Ovary (tissue), 3 donors: ENCODE measurements at regions not wholly inside any gene's neighbourhood (a gene's known extent, or its start where the extent isn't known, plus 50 kb on each side); places are given as distances from the start of the nearest gene placed in this dataset.

Experiments used
- POLR2A ChIP-seq: fragments of 450-650 bp; IDR thresholded peaks from one replicate; pipeline ENCODE4 v1.6.1; 2017; ENCODE audit warnings: antibody characterized with exemption, mild to moderate bottlenecking, moderate library complexity
- TF ChIP-seq, protein P1 (sequence below), 3 donors: fragments of 450-650 bp in 2 of 3; fragments of 200-600 bp in 1 of 3; IDR thresholded peaks; one replicate each; pipeline versions ENCODE4 v1.5.1 to v1.8.0; 2016 to 2022; ENCODE audit warnings: antibody characterized with exemption in 3 of 3, mild to moderate bottlenecking in 1 of 3
- donor health status: DM: no; HTN: no; CAD: no.

DNA sequence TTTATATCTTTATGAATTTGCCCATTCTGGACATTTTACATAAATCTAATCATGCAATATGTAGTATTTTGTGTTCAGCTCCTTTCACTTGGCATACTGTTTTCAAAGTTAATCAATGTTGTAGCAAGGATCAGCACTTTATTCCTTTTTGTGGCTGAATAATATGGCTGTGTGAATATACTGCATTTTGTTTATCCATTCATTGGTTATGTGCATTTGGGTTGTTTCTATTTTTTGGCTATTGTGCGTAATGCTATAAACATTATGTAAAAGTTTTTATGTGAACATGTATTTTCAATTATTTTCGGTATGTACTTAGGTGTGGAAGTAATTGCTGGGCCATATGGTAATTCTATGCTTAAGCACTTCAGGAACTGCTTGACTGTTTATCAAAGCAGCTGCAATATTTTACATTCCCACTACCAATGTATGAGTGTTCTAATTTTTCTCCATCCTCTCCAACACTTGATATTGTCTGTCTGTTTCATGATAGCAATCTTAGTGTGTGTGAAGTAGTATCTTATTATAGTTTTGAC is 101.3 kb upstream of the P2RY1 start:
- TF ChIP-seq, protein P1, sequence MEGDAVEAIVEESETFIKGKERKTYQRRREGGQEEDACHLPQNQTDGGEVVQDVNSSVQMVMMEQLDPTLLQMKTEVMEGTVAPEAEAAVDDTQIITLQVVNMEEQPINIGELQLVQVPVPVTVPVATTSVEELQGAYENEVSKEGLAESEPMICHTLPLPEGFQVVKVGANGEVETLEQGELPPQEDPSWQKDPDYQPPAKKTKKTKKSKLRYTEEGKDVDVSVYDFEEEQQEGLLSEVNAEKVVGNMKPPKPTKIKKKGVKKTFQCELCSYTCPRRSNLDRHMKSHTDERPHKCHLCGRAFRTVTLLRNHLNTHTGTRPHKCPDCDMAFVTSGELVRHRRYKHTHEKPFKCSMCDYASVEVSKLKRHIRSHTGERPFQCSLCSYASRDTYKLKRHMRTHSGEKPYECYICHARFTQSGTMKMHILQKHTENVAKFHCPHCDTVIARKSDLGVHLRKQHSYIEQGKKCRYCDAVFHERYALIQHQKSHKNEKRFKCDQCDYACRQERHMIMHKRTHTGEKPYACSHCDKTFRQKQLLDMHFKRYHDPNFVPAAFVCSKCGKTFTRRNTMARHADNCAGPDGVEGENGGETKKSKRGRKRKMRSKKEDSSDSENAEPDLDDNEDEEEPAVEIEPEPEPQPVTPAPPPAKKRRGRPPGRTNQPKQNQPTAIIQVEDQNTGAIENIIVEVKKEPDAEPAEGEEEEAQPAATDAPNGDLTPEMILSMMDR (IDR thresholded peaks at IDR 0.05): no peak
- TF ChIP-seq POLR2A: no peak
